ENCODE measurements at regions not wholly inside any gene's neighbourhood (a gene's known extent, or its start where the extent isn't known, plus 50 kb on each side); places are given as distances from the start of the nearest gene placed in this dataset.

- TF ChIP-seq CTCF (conservative IDR thresholded peaks at IDR 0.05) (no peak), ZFX (IDR thresholded peaks at IDR 0.05) (no peak)
Measured at GRCh38 chr7:68980011-68980410, 618.3 kb upstream of the AUTS2 start.

All from C4-2B (cell line).